Fibroblast of skin of right biceps (primary cell): ENCODE measurements at regions not wholly inside any gene's neighbourhood (a gene's known extent, or its start where the extent isn't known, plus 50 kb on each side); places are given as distances from the start of the nearest gene placed in this dataset.

Experiments used
- DNase-seq: peaks from one replicate; pipeline ENCODE4 v3.0.0-alpha.2; 2013

- DNase-seq: no peak
These were observed 74.7 kb upstream of the PIWIL1 start for GRCh38 chr12:130263025-130263424.

GRCh38 chr12:130263996-130264395 is 73.7 kb upstream of the PIWIL1 start:
- no peak for DNase-seq

- no peak for DNase-seq
These were observed 70.9 kb upstream of the PIWIL1 start for GRCh38 chr12:130266751-130267150.

GRCh38 chr12:130280231-130280630 is 57.5 kb upstream of the PIWIL1 start:
- DNase-seq: peak; percentile 17

GRCh38 chr12:130280742-130281141 is 56.9 kb upstream of the PIWIL1 start:
- DNase-seq: no peak

GRCh38 chr12:130281153-130281799 is 56.4 kb upstream of the PIWIL1 start:
- peak; percentile 41 for DNase-seq

GRCh38 chr12:130286041-130286440 is 51.6 kb upstream of the PIWIL1 start:
- DNase-seq: no peak

GRCh38 chr12:130286741-130287440 is 50.8 kb upstream of the PIWIL1 start:
- DNase-seq: no peak
